PC-9 (cell line): ENCODE measurements at regions not wholly inside any gene's neighbourhood (a gene's known extent, or its start where the extent isn't known, plus 50 kb on each side); places are given as distances from the start of the nearest gene placed in this dataset.

Source experiments
- BruUV-seq: library from RNA; stranded (reverse); fragments of 400-500 nt; replicated peaks from 2 replicates; lab custom pipeline; 2021; lab: Mats Ljungman, UMichigan
- CTCF ChIA-PET: fragments of 300-600 bp; sonication (Branson Sonifier 250); formaldehyde crosslinking; loops from one replicate; lab custom pipeline; 2022; ENCODE audit warnings: antibody characterized with exemption; lab: Charles Lee
- POLR2A ChIA-PET: fragments of 300-600 bp; sonication (Branson Sonifier 250); formaldehyde crosslinking; loops from one replicate; lab custom pipeline; 2022; ENCODE audit warnings: antibody characterized with exemption; ENCODE audit not compliant: unreplicated experiment; lab: Charles Lee
- DNase-seq, 2 experiments: peaks; one replicate each; pipeline versions ENCODE4 v3.0.0 to v3.0.0-alpha.2; 2015 to 2022; ENCODE audit warnings: mixed read lengths in 1 of 2
- H2AFZ ChIP-seq: fragments of 200-600 bp; sonication (generic); 2 replicates; pipeline ENCODE4 v1.8.1; 2017; ENCODE audit warnings: antibody characterized with exemption
- H3F3A ChIP-seq: fragments of 200-600 bp; sonication (generic); 2 replicates; pipeline ENCODE4 v1.8.1; 2017; ENCODE audit warnings: antibody characterized with exemption, mild to moderate bottlenecking, low read depth; ENCODE audit not compliant: insufficient read depth
- H3K27ac ChIP-seq: fragments of 200-600 bp; sonication (generic); 2 replicates; pipeline ENCODE4 v1.6.1; 2016; ENCODE audit warnings: mixed run types
- H3K27me3 ChIP-seq: fragments of 200-600 bp; sonication (generic); 2 replicates; pipeline ENCODE4 v1.6.1; 2016; ENCODE audit warnings: low read depth, mixed run types; ENCODE audit not compliant: insufficient read depth
- H3K36me3 ChIP-seq: fragments of 200-600 bp; sonication (generic); 2 replicates; pipeline ENCODE4 v1.6.1; 2016; ENCODE audit warnings: low read depth, mixed run types
- H3K4me1 ChIP-seq: fragments of 200-600 bp; sonication (generic); replicated peaks from 2 replicates; pipeline ENCODE4 v1.6.1; 2016; ENCODE audit warnings: mixed run types; ENCODE audit not compliant: insufficient read depth
- H3K4me2 ChIP-seq: fragments of 200-600 bp; sonication (generic); 2 replicates; pipeline ENCODE4 v1.6.1; 2017; ENCODE audit warnings: mixed run types
- H3K4me3 ChIP-seq: fragments of 200-600 bp; sonication (generic); 2 replicates; pipeline ENCODE4 v1.6.1; 2016; ENCODE audit warnings: mixed run types
- H3K79me2 ChIP-seq: fragments of 200-600 bp; sonication (generic); 2 replicates; pipeline ENCODE4 v1.6.1; 2017; ENCODE audit warnings: low read depth, mixed run types
- H3K9me2 ChIP-seq: fragments of 200-600 bp; sonication (generic); 2 replicates; pipeline ENCODE4 v1.8.1; 2017; ENCODE audit warnings: mild to moderate bottlenecking; ENCODE audit not compliant: insufficient read depth
- H3K9me3 ChIP-seq: fragments of 200-600 bp; sonication (generic); 2 replicates; pipeline ENCODE4 v1.8.1; 2016; ENCODE audit warnings: low read depth; ENCODE audit not compliant: insufficient read depth
- H4K20me1 ChIP-seq: fragments of 200-600 bp; sonication (generic); 2 replicates; pipeline ENCODE4 v1.8.1; 2017; ENCODE audit not compliant: insufficient read depth
- CTCF ChIP-seq: fragments of 200-600 bp; sonication (generic); conservative IDR thresholded peaks from 2 replicates; pipeline ENCODE4 v1.6.1; 2017; ENCODE audit warnings: mixed run types, antibody characterized with exemption, mild to moderate bottlenecking, moderate library complexity
- EZH2 ChIP-seq: fragments of 200-600 bp; sonication (generic); IDR thresholded peaks from 2 replicates; pipeline ENCODE4 v1.8.0; 2017; ENCODE audit warnings: antibody characterized with exemption, low read depth
- intact Hi-C: fragments of 100-400 bp; cut with micrococcal nuclease; formaldehyde crosslinking; loops from one replicate; pipeline ENCODE4 v1.10.0; 2022; ENCODE audit not compliant: unreplicated experiment

DNA sequence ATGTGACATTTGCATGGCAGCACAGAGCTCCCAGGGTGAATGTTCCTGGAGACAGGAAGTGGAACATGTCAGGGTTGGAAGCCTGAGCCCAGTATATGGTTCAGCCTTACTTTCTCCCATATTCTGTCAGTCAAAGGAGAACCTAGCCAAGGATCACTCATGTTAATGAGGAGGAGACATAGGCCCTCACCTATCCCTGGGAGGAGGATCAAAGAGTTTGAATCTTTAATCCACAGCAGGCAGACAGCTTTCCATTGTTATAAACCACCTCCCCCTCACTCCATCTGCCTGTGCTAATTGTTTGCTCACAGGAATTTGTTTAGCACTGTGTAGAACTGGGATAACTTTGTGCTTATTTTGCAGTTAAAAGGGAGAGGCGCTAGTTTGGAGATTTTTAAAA lies 1069.1 kb downstream of the EFNB2 start:
- no peak overlapping the region for H3K4me2 ChIP-seq
- no peaks in the 10 kb centered on the region for H3K9me3 ChIP-seq
- POLR2A ChIA-PET: no interaction called here
- H3K4me3 ChIP-seq: no peak overlapping the region
- no peaks in the 10 kb centered on the region for H3K36me3 ChIP-seq
- H3K27me3 ChIP-seq: no peaks in the 10 kb centered on the region
- no TSS peak for BruUV-seq
- no peaks in the 10 kb centered on the region; the same call in none of the 2 replicates for H3K9me2 ChIP-seq
- no peaks in the 10 kb centered on the region for H3K4me1 ChIP-seq
- H3F3A ChIP-seq: no peaks in the 10 kb centered on the region
- DNase-seq: no peak
- H3K27ac ChIP-seq: no peak overlapping the region
- CTCF ChIA-PET: no interaction called here
- TF ChIP-seq CTCF: no peak
- TF ChIP-seq EZH2: no peak
- no peak overlapping the region for H2AFZ ChIP-seq
- no peaks in the 10 kb centered on the region for H3K79me2 ChIP-seq
- H4K20me1 ChIP-seq: no peaks in the 10 kb centered on the region
- intact Hi-C loops: no loop called here

DNA sequence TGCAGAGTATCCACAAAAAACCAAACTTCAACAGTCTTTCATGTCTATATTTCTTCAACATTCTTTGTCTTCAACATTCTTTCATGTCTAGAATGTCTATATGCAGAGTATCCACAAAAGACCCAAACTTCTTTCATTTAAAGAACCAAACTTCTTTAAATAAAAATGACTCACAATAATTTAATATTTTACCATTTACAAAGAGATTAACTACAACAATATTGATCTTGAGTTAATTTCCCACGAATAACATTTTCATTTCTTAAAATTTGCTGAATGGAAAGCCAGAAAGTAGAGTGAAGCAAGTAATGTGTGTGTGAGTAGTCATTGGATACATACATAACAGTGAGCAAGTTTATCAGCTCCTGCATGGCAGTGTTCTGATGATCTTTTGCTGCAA lies 1069.7 kb downstream of the EFNB2 start, which contains the start of gene DAOA:
TSS of gene DAOA (plus strand) at position 301 of the 400 bp plus-strand sequence.
- Histone ChIP-seq H4K20me1 (no peaks in the 10 kb centered on the region), H3K27ac (no peak within 1 kb of the TSS), H3K79me2 (no peaks in the 10 kb centered on the region), H3F3A (no peaks in the 10 kb centered on the region), H3K9me2 (no peaks in the 10 kb centered on the region; the same call in none of the 2 replicates), H3K4me1 (no peaks in the 10 kb centered on the region), H3K9me3 (no peaks in the 10 kb centered on the region), H3K4me3 (no peak within 1 kb of the TSS), H3K4me2 (no peak within 1 kb of the TSS), H2AFZ (no peak within 1 kb of the TSS), H3K27me3 (no peaks in the 10 kb centered on the region), H3K36me3 (no peaks in the 10 kb centered on the region)
- BruUV-seq: no TSS peak
- ChIA-PET CTCF (no interaction called here), POLR2A (no interaction called here)
- intact Hi-C loops: no loop called here
- DNase-seq: no peak
- no peak for TF ChIP-seq EZH2
- no peak for TF ChIP-seq CTCF

DNA sequence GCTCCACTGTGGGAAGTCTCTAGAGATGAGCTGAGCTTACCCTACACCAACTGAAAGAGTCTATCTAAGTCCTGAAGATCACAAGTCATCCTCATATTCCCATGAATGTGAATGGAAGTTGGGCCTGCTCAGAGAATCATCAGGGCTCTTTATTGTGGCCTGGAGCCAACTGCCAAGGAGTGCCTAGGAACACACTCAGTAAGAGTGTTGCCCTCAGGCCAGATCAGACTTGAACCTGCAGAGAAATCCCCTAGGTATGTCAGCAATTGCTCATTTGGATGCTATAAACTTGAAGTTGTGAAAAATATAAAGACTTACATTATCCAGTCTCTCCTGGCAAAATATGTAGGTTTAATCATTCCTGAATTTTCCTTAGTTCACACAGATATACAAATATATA lies 1070.2 kb downstream of the EFNB2 start:
- Histone ChIP-seq H2AFZ (no peak overlapping the region), H3F3A (no peaks in the 10 kb centered on the region), H3K27ac (no peak overlapping the region), H4K20me1 (no peaks in the 10 kb centered on the region), H3K27me3 (no peaks in the 10 kb centered on the region), H3K4me3 (no peak overlapping the region), H3K36me3 (no peaks in the 10 kb centered on the region), H3K9me3 (no peaks in the 10 kb centered on the region), H3K4me2 (no peak overlapping the region), H3K9me2 (no peaks in the 10 kb centered on the region; the same call in none of the 2 replicates), H3K79me2 (no peaks in the 10 kb centered on the region), H3K4me1 (no peaks in the 10 kb centered on the region)
- BruUV-seq: no TSS peak
- CTCF ChIA-PET: no interaction called here
- intact Hi-C loops: no loop called here
- POLR2A ChIA-PET: no interaction called here
- no peak for TF ChIP-seq EZH2
- TF ChIP-seq CTCF: no peak
- no peak for DNase-seq
